ENCODE measurements at regions not wholly inside any gene's neighbourhood (a gene's known extent, or its start where the extent isn't known, plus 50 kb on each side); places are given as distances from the start of the nearest gene placed in this dataset.

DNA sequence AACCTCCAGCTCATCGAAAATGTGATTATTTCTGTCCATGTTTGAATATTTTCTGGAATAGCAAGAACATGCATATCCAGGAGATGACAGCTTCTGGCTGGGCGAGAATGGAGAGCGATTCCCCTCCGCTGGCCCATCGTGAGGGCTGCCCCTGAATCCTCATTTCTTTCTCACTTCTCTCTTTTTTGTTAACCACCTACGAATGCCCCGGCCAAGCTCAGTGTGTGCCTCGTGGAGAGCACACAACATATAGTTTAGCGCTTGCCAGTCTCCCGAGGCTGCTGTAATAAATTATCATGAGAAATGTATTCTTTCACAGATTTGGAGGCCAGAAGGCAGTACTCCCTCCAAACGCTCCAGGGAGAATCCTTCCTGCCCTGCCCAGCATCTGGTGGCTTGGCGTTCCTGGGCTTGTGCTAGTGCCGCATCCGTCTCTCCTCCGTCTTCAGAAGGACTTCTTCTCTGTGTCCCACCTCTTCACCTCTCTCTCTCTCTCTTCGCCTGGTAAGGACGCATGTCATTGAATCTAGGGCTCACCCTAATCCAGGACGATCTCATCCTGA is 1306.0 kb downstream of the TBC1D22A start:
- TF ChIP-seq, protein P1, sequence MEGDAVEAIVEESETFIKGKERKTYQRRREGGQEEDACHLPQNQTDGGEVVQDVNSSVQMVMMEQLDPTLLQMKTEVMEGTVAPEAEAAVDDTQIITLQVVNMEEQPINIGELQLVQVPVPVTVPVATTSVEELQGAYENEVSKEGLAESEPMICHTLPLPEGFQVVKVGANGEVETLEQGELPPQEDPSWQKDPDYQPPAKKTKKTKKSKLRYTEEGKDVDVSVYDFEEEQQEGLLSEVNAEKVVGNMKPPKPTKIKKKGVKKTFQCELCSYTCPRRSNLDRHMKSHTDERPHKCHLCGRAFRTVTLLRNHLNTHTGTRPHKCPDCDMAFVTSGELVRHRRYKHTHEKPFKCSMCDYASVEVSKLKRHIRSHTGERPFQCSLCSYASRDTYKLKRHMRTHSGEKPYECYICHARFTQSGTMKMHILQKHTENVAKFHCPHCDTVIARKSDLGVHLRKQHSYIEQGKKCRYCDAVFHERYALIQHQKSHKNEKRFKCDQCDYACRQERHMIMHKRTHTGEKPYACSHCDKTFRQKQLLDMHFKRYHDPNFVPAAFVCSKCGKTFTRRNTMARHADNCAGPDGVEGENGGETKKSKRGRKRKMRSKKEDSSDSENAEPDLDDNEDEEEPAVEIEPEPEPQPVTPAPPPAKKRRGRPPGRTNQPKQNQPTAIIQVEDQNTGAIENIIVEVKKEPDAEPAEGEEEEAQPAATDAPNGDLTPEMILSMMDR (IDR thresholded peaks at IDR 0.05) = no peak
- no peak for TF ChIP-seq POLR2AphosphoS5 (IDR thresholded peaks at IDR 0.05)
- no peak for TF ChIP-seq POLR2A (IDR thresholded peaks at IDR 0.05)
- TF ChIP-seq EP300 (IDR thresholded peaks at IDR 0.05) = no peak
